HUES48 (cell line): ENCODE measurements at regions not wholly inside any gene's neighbourhood (a gene's known extent, or its start where the extent isn't known, plus 50 kb on each side); places are given as distances from the start of the nearest gene placed in this dataset.

Experiments used
- H3K27ac ChIP-seq: one replicate; pipeline ENCODE4 v1.7.0; 2013; ENCODE audit warnings: low read depth, low read length, inconsistent platforms
- H3K27me3 ChIP-seq: 2 replicates; pipeline ENCODE4 v1.6.1; 2013; ENCODE audit warnings: mild to moderate bottlenecking, low read length; ENCODE audit not compliant: control insufficient read depth, insufficient read depth
- H3K36me3 ChIP-seq: 2 replicates; pipeline ENCODE4 v1.6.1; 2013; ENCODE audit warnings: low read length; ENCODE audit not compliant: control insufficient read depth, insufficient read depth
- H3K4me1 ChIP-seq: 2 replicates; pipeline ENCODE4 v1.6.1; 2013; ENCODE audit warnings: mild to moderate bottlenecking, low read length; ENCODE audit not compliant: control insufficient read depth, insufficient read depth
- H3K4me3 ChIP-seq: 2 replicates; pipeline ENCODE4 v1.5.1; 2013; ENCODE audit warnings: mild to moderate bottlenecking, low read depth, low read length
- H3K9ac ChIP-seq: 2 replicates; pipeline ENCODE4 v1.6.1; 2013; ENCODE audit warnings: mild to moderate bottlenecking, low read depth, low read length, moderate library complexity
- H3K9me3 ChIP-seq: 2 replicates; pipeline ENCODE4 v1.6.1; 2013; ENCODE audit warnings: low read length; ENCODE audit not compliant: control insufficient read depth, insufficient read depth

DNA sequence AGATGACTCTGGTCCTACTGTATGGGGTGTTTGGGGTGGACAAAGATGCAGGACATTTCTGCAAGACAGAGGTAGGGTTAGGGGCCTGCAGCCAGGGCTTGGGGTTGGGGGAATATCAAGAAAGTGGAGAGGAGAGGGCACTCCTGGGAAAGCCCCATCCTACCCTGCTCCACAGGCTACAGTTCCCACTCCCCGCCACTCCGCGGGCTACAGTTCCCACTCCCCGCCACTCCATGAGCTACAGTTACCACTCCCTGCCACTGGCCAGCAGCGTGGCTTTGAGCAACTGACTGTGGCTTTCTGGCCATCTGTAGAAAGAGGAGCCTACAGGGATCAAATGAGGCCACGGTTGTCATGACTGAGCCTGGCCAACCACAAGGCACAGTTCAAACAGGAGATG lies 93.8 kb upstream of the GRIK3 start:
- Histone ChIP-seq H3K9ac (no peak overlapping the region), H3K27ac (no peak overlapping the region), H3K27me3 (no peaks in the 10 kb centered on the region), H3K9me3 (no peaks in the 10 kb centered on the region), H3K4me3 (no peak overlapping the region), H3K36me3 (no peaks in the 10 kb centered on the region), H3K4me1 (no peaks in the 10 kb centered on the region)

DNA sequence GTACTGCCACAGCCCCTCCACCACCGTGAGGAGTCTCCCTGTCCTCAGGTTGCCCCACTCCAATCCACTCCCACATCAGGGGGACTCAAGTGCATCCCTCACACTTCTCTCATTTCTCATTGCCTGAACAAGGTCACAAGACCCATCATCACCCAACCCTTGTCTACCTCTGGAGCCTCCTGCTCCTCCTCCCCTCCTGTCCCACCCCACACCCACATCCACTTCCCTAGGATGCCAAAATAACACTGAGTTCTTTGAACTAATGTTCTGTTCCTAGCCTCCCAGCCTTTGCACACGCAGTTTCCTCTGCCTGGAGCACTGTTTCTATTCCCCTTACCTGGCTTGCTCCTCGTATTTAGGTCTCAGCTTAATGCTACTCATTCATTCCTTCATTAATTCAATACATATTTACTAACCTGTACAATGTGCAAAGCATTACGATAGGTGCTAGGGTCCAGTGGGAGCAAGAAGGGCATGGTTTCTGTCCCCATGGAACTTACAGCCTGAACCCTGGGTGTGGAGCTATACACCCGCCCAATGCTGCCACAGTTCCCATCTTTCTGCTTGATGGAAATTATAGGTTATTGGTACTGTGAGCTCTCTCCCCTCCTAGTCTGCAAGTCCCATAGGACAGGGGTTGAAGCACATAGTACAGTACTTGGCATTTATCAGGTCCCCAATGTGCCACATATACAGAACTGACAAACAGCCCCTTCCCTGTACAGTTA lies 96.1 kb upstream of the GRIK3 start:
- Histone ChIP-seq H3K4me1 (no peaks in the 10 kb centered on the region), H3K9ac (no peak overlapping the region), H3K27ac (no peak overlapping the region), H3K4me3 (no peak overlapping the region), H3K36me3 (no peaks in the 10 kb centered on the region), H3K27me3 (no peaks in the 10 kb centered on the region), H3K9me3 (no peaks in the 10 kb centered on the region)

DNA sequence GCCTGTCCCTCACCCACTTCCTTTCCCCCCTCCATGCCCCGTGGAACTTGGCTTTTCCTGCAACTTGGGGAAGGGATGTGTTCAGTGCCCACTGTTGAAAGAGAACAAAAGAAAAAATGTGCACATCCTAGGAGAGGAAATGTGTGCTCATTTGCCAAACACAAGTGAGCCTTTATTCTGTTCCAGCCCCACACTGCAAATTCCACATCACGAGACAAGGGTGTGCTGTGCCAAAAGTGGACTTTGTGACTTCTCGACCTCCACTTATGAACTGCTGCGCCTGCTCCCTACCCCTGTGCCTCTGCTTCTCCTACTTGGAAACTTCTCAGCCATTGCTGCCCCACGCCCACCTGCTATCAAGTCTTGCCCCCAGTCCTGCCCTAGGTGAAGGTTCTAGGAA lies 97.0 kb upstream of the GRIK3 start:
- Histone ChIP-seq H3K4me1 (no peaks in the 10 kb centered on the region), H3K27me3 (no peaks in the 10 kb centered on the region), H3K9me3 (no peaks in the 10 kb centered on the region), H3K4me3 (no peak overlapping the region), H3K36me3 (no peaks in the 10 kb centered on the region), H3K27ac (no peak overlapping the region), H3K9ac (no peak overlapping the region)

DNA sequence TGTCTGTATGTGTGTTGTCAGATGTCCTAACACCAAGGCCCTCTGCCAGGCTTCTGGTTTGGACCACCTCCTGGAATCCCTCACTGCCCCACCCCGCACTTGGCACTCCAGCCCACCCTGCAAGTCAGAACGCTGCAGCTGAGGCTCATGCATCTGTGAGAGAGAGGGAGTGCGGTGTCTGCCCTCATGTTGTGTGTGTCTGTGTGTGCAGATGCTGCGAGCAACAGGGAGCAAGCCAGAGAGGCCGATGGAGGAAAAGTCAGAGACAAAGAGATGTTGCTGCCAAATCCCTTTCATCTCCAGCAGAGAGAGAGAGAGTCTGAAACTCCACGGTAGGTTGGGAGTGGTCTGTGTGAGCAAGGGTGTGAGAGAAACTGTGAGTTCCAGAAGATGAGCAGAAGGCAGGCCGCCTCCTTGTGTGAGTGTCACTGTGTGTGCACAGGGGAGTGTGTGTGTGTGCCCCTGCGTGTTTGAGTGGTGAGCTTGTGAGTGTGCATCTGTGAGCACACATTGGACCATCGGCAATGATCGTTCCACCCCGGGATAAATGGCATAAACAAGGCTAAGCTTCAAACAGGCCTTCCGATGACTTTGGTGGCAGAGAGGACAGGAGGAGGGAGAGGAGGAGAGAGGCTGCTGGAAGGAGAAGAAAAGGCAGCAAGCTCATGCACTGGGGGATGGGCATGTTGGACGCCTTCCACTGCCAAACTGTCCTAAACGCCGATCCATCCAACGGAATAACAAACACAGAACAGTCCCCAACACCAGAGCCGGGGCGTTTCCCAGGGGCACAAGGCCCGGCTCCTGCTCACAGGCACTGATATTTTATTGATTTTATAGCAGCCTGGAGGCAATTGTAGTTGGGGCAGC lies 99.2 kb upstream of the GRIK3 start:
- Histone ChIP-seq H3K27me3 (no peaks in the 10 kb centered on the region), H3K36me3 (no peaks in the 10 kb centered on the region), H3K9me3 (no peaks in the 10 kb centered on the region), H3K4me3 (no peak overlapping the region), H3K27ac (no peak overlapping the region), H3K4me1 (no peaks in the 10 kb centered on the region), H3K9ac (no peak overlapping the region)

DNA sequence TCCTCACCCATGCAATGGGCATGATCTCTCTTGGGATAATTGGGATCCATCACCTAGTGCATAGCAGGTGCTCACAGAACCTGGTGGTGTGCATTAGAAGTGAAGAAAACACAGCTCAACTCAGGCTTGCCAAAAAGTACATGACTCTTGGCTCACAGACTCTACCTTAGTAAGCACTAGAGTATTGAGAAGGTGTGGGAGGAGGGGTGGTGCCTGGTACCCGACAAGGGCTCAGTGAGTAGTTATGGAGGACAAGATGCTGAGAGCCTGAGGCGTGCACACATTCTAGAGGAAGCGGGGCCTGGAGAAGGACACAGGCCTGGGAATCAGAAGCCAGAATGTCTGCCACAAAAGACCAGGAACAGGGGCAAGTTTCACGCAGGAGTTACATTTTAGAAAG lies 100.3 kb upstream of the GRIK3 start:
- Histone ChIP-seq H3K4me1 (no peaks in the 10 kb centered on the region), H3K36me3 (no peaks in the 10 kb centered on the region), H3K9ac (no peak overlapping the region), H3K4me3 (no peak overlapping the region), H3K27me3 (no peaks in the 10 kb centered on the region), H3K27ac (no peak overlapping the region), H3K9me3 (no peaks in the 10 kb centered on the region)

DNA sequence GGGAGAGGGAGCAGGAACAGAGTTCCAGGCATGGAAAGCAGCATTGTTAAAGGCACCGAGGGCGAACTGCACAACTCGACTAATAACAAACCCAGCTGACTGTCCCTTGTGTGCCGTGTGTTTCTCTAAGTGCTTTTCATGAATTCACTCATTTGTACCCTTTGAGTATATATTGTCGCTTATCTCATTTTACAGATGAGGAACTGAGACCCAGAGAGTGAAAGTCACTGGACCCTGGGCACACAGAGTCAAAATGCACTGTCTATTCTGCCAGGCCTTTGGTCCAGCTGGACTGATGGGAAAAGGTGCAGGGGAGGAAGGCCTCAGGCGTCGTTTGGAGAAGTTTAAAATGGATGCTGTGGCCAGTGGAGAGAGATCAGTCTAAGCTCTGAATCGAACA lies 100.7 kb upstream of the GRIK3 start:
- Histone ChIP-seq H3K4me1 (no peaks in the 10 kb centered on the region), H3K36me3 (no peaks in the 10 kb centered on the region), H3K9me3 (no peaks in the 10 kb centered on the region), H3K27me3 (no peaks in the 10 kb centered on the region), H3K9ac (no peak overlapping the region), H3K4me3 (no peak overlapping the region), H3K27ac (no peak overlapping the region)

DNA sequence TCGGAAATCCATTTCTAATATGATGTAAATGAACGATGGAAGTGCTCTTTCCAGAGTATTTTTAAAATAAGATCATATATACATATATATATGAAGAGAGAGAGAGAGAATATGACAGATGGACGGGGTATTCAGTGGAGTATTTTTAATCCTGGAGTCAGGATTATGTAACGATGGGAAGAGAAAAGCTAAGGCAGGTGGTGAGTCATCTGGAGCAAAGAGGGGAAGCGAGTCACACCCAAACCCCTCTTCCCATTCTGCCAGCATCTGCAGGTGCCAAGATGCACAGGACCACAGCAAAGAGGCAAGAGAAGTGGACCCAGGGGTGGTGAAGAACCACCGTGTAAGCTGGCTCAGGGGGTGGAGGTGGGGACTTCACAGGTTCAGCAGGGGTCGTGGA lies 102.7 kb upstream of the GRIK3 start:
- no peaks in the 10 kb centered on the region for H3K4me1 ChIP-seq
- no peaks in the 10 kb centered on the region for H3K9me3 ChIP-seq
- H3K27ac ChIP-seq, result no peak overlapping the region
- H3K36me3 ChIP-seq, result no peaks in the 10 kb centered on the region
- no peak overlapping the region for H3K9ac ChIP-seq
- no peak overlapping the region for H3K4me3 ChIP-seq
- H3K27me3 ChIP-seq, result no peaks in the 10 kb centered on the region

DNA sequence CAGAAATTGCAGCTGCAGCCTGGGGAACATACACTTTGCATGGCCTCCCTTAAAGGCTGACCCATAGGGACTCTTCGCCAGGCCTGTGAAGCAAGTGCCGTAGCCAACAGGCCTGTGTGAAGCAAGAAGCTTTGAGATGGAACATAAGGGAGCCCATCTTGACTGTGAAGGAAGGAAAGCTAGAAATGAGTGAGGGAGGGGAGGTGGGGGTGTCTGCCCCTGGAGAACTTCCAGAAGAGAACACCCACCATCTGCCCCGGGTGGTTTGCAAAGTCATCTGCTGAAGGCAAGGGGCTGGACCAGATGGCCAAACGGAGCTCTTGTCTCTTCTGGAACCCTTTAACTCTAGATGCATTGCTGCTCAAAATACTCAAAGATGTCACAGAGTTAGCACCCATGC lies 103.3 kb upstream of the GRIK3 start:
- Histone ChIP-seq H3K4me3 (no peak overlapping the region), H3K27ac (no peak overlapping the region), H3K27me3 (no peaks in the 10 kb centered on the region), H3K36me3 (no peaks in the 10 kb centered on the region), H3K9me3 (no peaks in the 10 kb centered on the region), H3K4me1 (no peaks in the 10 kb centered on the region), H3K9ac (no peak overlapping the region)

DNA sequence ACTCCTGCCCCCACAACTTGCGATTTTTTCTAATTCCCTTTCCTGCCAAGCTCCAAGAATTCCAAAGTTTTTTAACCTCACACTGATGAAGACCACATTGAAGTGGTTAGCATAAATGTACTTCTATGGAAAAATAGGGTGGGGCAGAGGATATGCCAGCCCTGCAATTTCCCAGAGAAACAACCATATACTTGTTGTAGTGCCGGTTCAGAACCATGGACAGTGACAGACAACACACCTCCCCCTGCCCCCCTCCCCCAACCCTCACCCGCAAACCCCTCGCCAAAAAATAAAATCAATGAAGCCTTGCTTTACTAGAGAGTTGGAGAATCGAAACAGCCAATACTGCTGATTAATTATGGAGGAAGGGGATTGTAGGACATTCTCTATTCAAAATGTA lies 109.5 kb upstream of the GRIK3 start:
- H3K9me3 ChIP-seq, result no peaks in the 10 kb centered on the region
- no peaks in the 10 kb centered on the region for H3K4me1 ChIP-seq
- H3K36me3 ChIP-seq, result no peaks in the 10 kb centered on the region
- H3K9ac ChIP-seq, result no peak overlapping the region
- H3K27ac ChIP-seq, result no peak overlapping the region
- H3K27me3 ChIP-seq, result no peaks in the 10 kb centered on the region
- H3K4me3 ChIP-seq, result no peak overlapping the region

DNA sequence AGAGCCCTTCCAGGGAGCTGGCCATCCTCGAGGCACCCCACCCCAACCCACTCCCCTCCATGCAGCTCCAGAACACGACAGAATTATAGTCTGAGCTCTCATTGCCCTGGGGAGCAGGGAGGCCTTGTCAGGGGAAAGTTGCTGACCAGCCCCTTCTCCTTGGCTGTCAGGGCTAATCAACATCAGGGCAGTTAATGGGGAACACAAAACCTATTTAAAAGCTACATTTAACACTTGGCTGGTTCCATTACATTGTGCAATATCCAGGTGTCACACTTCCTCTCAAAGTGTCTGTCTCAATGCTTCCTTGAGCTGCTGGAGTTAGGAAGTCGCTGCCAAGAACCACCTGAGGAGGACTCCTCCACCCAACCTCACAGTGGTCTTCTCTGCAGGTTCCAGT lies 111.8 kb upstream of the GRIK3 start:
- Histone ChIP-seq H3K36me3 (no peaks in the 10 kb centered on the region), H3K27ac (no peak overlapping the region), H3K4me3 (no peak overlapping the region)

DNA sequence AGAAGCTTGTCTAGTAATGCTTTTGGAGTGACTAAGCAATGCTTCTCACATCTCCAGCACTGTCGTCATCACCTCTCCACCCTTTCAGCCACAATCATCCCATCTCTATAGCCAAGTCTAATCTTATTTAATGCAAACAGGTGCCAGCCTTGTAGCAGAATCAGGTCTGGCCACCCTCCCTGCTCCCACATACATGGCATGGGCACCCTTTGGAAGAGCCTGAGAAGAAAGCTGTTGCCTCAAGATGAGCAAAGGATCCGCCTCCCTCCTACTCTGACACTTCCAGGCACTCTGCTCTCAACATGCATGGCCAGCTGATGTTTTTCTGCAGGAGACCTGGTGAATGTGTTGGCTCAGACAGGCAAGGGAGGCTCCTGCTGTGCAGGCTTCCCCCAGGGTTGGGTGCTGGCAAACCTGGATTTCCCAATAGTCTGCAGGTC lies 113.1 kb upstream of the GRIK3 start:
- H3K9ac ChIP-seq, result no peak overlapping the region
- H3K9me3 ChIP-seq, result no peaks in the 10 kb centered on the region
- H3K4me1 ChIP-seq, result no peaks in the 10 kb centered on the region
- no peak overlapping the region for H3K4me3 ChIP-seq
- no peaks in the 10 kb centered on the region for H3K27me3 ChIP-seq
- no peak overlapping the region for H3K27ac ChIP-seq
- H3K36me3 ChIP-seq, result no peaks in the 10 kb centered on the region

More for the DNA sequence above, 111.8 kb upstream of the GRIK3 start:
- no peaks in the 10 kb centered on the region for H3K9me3 ChIP-seq
- H3K4me1 ChIP-seq, result no peaks in the 10 kb centered on the region
- H3K27me3 ChIP-seq, result no peaks in the 10 kb centered on the region
- H3K9ac ChIP-seq, result no peak overlapping the region
